ENCODE measurements at regions not wholly inside any gene's neighbourhood (a gene's known extent, or its start where the extent isn't known, plus 50 kb on each side); places are given as distances from the start of the nearest gene placed in this dataset.

DNA sequence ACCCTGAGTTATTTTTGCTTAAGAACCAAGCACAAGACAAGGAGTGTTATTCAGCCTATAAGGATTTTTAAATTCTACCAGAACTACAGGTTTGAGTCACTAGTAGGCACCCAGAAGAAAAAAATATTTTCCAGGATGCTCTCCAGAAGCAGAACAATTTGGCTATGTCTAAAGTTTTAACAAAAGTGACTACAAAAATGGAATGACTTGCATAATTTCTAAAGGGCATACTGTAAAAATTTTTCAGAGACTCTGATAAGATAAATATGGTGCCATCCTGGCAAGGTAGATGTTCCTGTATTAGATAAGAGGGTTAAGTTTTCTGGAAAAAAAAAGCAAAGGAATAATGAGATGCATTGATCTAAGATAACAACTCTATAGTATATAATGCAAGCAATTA, 68.6 kb upstream of the FAM9A start:
- intact Hi-C loops (cut with micrococcal nuclease): no loop called here

DNA sequence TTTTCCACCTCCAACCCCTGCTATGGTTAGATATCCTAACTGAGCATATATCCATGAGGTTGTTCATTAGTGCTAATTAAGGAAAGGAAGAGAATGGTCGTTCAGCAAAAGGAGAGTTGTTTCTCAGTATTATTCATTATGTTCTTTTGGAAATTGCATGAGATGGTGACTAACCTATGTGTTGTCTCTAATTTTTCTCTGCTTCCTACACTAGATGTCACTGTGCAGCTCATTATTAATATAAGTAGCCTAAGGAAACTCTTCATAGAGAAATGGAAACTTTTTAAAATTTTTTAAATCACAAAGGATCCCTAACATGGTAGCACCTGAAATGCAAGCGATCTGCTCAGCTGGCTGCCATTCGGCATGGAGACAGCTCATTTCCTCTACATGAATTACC, 67.7 kb upstream of the FAM9A start:
- intact Hi-C loops (cut with micrococcal nuclease): no loop called here

DNA sequence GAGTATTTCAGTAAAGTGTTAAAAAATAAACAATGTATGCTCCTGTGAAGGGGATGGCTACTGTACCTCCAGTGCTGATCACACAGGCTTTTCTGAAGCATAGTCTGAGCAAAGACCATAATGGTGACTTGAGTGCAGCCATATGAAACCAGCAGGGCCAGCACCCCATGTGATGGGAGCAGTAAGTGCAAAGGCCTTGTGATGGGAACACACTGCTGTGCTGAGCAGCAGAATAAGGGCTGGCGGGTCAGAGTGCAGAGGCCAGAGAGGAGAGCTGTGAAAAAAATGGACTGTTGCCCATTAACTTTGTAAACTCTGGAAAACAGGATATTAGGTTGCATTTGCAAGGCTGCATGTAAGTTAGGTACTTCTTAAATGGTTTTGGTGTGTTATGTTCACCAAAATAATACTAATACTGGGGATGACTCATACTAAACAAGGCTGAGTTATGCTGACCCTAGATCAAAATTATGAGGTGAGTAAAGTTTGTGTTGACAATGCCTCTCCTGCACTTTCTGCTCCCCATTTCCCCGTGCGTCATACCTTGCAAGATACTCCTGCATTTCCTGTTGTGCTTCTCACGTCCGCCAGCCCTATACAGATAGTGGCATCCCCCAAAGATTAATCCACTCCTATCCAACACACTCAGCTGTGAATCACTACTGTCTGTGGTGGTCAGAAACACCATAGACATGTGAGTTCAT, 67.0 kb upstream of the FAM9A start:
- intact Hi-C loops (cut with micrococcal nuclease): no loop called here

DNA sequence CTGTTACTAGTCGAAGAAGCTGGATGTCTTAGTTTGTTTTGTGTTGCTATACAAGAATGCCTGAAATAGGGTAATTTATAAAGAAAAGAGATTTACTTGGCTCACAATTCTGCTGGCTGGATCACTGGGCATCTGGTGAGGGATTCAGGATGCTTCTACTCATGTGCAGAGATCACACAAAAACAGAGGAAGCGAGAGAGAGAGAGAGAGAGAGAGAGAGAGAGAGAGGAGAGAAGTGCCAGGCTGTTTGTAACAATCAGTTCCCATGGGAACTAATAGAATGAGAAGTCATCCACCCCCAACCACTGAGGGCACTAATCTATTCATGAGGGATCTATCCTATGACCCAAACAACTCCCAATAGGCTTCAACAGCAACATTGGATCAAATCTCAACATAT, 66.2 kb upstream of the FAM9A start:
- intact Hi-C loops (cut with micrococcal nuclease): no loop called here

DNA sequence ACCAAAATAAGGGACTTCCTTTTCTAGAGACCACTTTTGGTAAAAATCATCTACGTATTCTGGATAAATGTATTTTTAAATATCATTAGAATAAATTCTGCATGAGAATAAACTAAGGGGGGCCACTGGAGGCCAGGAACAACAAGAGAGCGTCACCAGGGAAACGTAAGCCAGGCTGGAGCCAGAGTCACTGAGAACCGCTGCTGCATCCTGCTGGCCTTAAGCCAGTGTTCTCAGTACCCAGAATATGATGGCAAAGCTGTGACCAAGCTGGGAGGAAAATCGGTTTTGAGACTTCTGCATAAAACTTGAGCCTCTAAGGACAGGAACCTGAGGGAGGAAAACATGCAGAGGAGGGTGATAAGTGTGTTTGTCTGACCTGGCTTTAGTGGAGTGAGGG, 63.0 kb upstream of the FAM9A start:
- intact Hi-C loops (cut with micrococcal nuclease): no loop called here

DNA sequence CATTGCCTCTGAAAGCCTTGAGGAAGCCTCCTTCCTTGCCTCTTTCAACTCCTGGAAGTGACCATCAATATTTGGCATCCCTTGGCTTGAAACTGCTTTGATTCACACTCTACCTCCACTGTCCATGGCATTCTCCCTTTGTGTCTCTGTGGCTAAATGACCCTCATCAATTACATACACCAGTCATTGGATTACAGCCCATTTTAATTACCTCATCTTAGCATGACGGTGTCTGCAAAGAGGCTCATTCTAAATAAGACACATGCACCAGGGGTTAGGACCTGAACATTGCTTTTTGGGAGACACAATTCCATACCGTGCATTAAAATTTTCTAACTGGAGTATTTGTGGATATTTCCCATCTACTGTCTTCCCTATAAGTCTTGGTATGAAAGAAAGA, 60.7 kb upstream of the FAM9A start:
- intact Hi-C loops (cut with micrococcal nuclease): no loop called here

- intact Hi-C loops (cut with micrococcal nuclease): no loop called here
Measured at GRCh38 chrX:8851231-8851886, 50.2 kb upstream of the FAM9A start.
